ENCODE measurements at regions not wholly inside any gene's neighbourhood (a gene's known extent, or its start where the extent isn't known, plus 50 kb on each side); places are given as distances from the start of the nearest gene placed in this dataset.

DNA sequence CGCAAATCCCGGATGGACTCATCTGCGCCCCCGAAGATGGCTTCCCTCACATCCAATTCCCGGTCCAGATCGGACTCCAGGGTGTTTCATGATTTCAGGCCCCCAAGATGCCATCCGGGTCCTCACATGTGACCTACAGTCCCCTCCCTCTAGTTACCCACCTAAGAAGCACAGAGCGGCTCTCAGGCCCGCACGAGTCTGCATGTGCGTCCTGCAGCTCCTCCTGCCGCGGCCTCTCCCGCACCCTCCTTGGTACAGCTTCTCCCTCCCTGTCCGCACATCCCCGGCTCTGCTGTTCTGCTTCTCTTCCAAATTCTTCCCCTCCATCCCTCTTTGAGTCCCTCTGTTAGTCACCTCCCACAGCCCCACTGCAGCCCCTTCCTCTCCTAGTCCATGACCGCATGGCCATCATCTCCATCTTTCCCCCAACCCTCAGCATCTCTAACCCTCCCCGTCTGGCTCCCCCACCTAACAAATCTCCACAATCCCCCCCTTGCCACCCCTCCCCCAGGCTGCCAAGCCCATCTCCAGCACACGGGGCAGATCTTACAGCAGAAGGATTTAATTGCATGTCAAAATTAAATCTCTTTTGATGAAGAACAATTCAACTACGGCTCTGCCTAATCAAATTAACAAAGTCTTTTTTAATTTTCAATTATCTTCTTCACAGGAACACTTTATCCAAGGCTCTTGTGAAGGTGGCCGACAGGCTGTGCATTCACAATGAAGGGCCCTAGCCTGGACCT lies 231.0 kb downstream of the RBFOX3 start:
- DNase-seq (ENCODE audit: low read depth in 4 of 4, low spot score in 2 of 4): no peak

DNA sequence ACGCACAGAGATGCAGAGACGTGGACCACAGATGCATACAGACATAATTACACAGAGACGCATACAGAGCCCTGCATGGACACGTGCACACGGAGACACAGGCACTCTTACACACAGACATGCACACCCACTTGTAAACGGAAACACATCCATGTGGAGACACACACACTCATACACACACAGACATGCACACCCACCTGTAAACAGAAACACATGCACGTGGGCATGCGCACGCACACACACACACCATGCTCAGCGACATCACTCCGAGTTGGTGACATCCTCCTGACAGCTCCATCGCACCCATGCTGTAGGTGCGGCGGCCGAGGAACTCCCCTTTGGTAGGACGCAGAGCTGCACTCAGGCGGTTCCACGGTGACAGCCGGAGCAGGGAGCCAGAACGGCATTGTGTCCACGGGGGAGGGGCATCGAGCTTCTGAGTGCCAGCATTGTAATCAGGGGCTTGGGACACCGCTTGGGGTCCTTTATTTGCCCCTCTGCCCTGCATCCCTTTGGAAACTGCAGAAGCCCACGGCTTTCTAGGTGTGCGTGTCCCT lies 233.5 kb downstream of the RBFOX3 start:
- no peak for DNase-seq (ENCODE audit: low read depth in 4 of 4, low spot score in 2 of 4)

GRCh38 chr17:79374807-79375206 lies 236.0 kb downstream of the RBFOX3 start:
- DNase-seq (ENCODE audit: low read depth in 4 of 4, low spot score in 2 of 4): no peak

DNA sequence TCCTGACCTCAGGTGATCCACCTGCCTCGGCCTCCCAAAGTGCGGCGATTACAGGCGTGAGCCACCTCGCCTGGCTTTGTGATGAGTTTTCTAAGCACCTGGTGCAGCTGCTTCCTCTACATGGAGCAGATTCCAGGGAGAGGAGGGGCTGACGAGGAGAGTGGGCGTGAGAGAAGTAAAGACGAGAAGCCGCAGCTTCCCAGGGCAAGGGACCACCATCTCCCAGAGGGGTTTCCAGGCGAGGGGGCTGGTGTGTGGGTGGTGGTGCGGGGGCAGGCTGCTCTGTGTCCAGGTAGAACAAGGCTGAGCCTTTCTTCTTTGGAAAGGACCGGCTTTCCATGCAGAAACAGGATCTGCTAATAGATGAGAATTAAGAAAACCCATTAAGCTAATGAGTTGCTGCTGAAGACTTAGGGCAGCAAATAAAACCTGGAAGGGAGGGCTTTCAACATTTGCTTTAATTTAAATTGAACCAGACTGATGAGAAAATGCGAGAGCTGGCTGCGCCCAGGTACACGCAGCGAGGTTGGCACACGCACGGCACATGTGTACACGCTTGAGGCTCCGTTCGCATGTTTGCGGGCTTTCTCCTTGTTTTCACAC lies 236.7 kb downstream of the RBFOX3 start:
- no peak for DNase-seq (ENCODE audit: low read depth in 4 of 4, low spot score in 2 of 4)

- DNase-seq (ENCODE audit: low read depth in 4 of 4, low spot score in 2 of 4): no peak
These were observed 238.2 kb downstream of the RBFOX3 start for GRCh38 chr17:79372470-79373238.

DNA sequence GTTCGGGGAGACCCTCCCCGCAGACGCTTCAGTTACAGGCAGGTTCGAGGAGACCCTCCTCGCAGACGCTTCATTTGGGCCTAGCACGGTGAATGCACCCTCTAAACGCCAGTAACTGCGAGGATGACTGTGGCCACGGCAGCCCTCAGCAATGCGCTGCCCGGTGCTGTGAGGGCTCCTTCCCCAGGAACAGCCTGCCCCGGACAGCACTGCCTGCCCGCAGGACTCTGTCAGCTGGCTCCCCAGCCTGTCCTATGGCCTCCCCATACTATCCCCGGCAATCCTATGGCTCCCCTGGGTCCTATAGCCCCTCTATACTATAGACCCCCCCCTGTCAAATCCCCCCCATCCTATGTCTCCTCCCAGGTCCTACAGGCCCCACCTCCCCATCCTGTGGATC lies 238.9 kb downstream of the RBFOX3 start:
- DNase-seq (ENCODE audit: low read depth in 4 of 4, low spot score in 2 of 4): no peak

- no peak for DNase-seq (ENCODE audit: low read depth in 4 of 4, low spot score in 2 of 4)
These were observed 240.3 kb downstream of the RBFOX3 start for GRCh38 chr17:79370594-79370993.

- no peak for DNase-seq (ENCODE audit: low read depth in 4 of 4, low spot score in 2 of 4)
These were observed 240.7 kb downstream of the RBFOX3 start for GRCh38 chr17:79370126-79370525.

DNA sequence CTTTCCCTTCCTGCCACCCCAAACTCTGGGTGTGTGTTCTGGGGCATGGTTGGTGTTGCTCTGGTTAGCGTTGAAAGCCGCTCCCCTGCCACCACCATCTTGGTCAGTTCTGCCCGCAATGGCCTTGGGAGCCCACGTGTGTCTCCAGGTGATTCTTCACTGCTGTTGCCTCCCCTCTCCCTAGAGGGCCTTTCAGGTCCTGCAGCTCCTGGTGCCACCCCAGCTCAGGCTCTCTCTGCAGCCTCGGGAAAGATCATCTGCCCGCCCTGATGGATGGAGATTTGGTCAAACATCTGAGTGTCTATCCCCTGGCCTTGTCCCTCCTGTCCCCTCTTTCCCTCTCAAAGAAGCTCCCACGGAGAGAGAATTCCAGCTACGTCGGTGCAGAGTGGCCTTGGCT lies 241.3 kb downstream of the RBFOX3 start:
- no peak for DNase-seq (ENCODE audit: low read depth in 4 of 4, low spot score in 2 of 4)

DNA sequence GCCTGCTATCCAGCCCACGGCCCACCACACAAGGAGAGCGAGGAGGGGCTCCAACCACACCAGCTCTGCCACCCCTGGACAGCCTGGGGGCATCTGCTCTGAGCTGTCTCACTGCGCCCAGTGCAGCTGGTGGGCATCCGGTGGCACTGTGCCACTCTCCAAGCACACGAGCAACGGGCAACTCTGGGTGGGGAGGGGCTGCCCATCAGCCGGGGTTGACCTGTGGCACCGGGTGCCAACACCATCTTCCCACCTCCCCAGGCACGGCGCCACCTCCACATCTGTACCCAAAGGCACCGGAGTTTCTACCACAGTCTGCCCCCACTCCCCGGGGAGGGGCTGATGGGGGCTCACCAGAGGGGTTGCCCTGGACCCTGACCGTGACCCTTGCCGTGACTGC lies 241.8 kb downstream of the RBFOX3 start:
- no peak for DNase-seq (ENCODE audit: low read depth in 4 of 4, low spot score in 2 of 4)

GRCh38 chr17:79368521-79368920 lies 242.3 kb downstream of the RBFOX3 start:
- no peak for DNase-seq (ENCODE audit: low read depth in 4 of 4, low spot score in 2 of 4)

- no peak for DNase-seq (ENCODE audit: low read depth in 4 of 4, low spot score in 2 of 4)
These were observed 243.8 kb downstream of the RBFOX3 start for GRCh38 chr17:79366988-79367571.

DNA sequence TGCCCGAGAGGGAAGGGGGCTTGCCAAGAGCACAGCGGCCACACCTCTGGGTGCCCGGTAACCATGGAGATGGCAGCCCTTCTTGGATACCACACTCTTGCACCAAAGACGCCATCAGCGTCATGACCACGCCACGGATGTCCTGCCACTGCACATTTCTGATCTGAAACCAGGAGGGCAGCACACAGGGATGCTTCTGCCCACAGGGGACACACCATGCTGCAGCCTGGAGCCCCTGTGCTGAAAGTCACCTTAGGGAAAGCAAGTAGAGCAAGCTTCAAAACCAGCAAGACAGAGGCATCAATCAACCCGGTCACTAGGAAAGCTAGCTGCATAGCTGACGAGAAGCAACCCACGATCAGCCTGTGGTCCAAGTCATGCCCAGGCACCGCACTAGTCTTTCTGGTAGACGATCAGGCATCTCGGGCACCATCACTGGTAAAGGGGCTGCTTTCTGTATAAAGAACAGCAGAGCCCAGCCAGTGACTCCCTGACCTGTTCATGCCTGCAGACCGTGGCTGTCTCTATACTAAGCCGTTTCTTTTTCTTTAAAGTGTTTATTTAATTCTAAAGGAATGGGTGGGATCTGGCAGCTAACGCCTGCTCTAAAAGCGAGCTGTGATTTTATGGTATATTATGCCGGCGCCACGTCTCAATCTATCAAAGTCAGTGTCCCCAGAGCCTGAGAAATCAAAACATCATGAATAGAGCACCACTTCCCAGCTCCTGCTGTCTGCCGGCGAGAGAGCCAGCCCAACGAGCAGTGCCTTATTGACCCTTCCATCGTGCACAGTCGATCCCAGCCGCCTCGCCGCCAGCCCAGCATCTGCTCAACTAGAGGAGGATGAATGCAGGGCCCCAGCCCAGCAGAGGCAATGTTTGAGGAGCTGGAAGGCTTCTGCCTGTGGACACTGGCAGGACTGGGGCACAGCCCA lies 244.7 kb downstream of the RBFOX3 start:
- peak in 1 of 4 donors; percentile 10 for DNase-seq (ENCODE audit: low read depth in 4 of 4, low spot score in 2 of 4)

- no peak for DNase-seq (ENCODE audit: low read depth in 4 of 4, low spot score in 2 of 4)
These were observed 245.5 kb downstream of the RBFOX3 start for GRCh38 chr17:79365351-79365750.

GRCh38 chr17:79364315-79365094 lies 246.3 kb downstream of the RBFOX3 start:
- no peak for DNase-seq (ENCODE audit: low read depth in 4 of 4, low spot score in 2 of 4)

- DNase-seq (ENCODE audit: low read depth in 4 of 4, low spot score in 2 of 4): no peak
These were observed 247.1 kb downstream of the RBFOX3 start for GRCh38 chr17:79363552-79364275.

GRCh38 chr17:79362772-79363305 lies 248.0 kb downstream of the RBFOX3 start:
- DNase-seq (ENCODE audit: low read depth in 4 of 4, low spot score in 2 of 4): no peak
